ENCODE measurements at regions not wholly inside any gene's neighbourhood (a gene's known extent, or its start where the extent isn't known, plus 50 kb on each side); places are given as distances from the start of the nearest gene placed in this dataset.

- no peak overlapping the region for H3K4me3 ChIP-seq (replicated peaks in 1 of 3; ENCODE audit: low read depth in 2 of 3, low read length in 3 of 3)
- peaks cover 34 to 35% of the 10 kb centered on the region in 2 donors for H3K4me1 ChIP-seq (ENCODE audit: control insufficient read depth in 1 of 2, insufficient read depth in 2 of 2, low read length in 2 of 2)
- H3K4me2 ChIP-seq (replicated peaks; ENCODE audit: extremely low read depth, low read length, poor library complexity, severe bottlenecking), result no peak overlapping the region
- no peaks in the 10 kb centered on the region for H3K36me3 ChIP-seq (replicated peaks in 1 of 2; ENCODE audit: control insufficient read depth in 1 of 2, insufficient read depth in 2 of 2, low read length in 2 of 2)
- no peaks in the 10 kb centered on the region for H3K9me3 ChIP-seq (replicated peaks in 1 of 2; ENCODE audit: control insufficient read depth in 1 of 2, insufficient read depth in 1 of 2, low read length in 2 of 2)
- H3K4me1 Mint-ChIP-seq, result peaks cover 39% of the 10 kb centered on the region
- H2AFZ ChIP-seq (ENCODE audit: insufficient read depth, low read depth, low read length, poor library complexity, severe bottlenecking), result no peak overlapping the region
- DNase-seq, result no peak
- no peaks in the 10 kb centered on the region for H4K20me1 ChIP-seq (ENCODE audit: insufficient read depth, low read length)
- WGBS (ENCODE audit: insufficient coverage), result no CpG with 5 or more reads among the region's 1 CpG
- H3K27me3 Mint-ChIP-seq (ENCODE audit: low read depth in 3 of 3), result peaks cover 2 to 5% (median 3%) of the 10 kb centered on the region in 3 donors
- H3K4me3 Mint-ChIP-seq, result no peak overlapping the region
- H3K36me3 Mint-ChIP-seq, result no peaks in the 10 kb centered on the region
- H3K27ac Mint-ChIP-seq, result peak overlapping the region in 2 of 7 donors; percentile 3 to 43
- intact Hi-C loops (cut with micrococcal nuclease), result no loop called here
- H3K79me2 ChIP-seq (ENCODE audit: insufficient read depth, low read length), result no peaks in the 10 kb centered on the region
- H3K9ac ChIP-seq (ENCODE audit: insufficient read depth, low read length, poor library complexity, severe bottlenecking), result no peak overlapping the region
- peaks cover 0 to 2% (median 0%) of the 10 kb centered on the region in 7 donors for H3K9me3 Mint-ChIP-seq
- H3K27me3 ChIP-seq (ENCODE audit: control insufficient read depth in 2 of 2, insufficient read depth in 2 of 2, low read length in 2 of 2), result no peaks in the 10 kb centered on the region
- TF ChIP-seq CTCF (IDR thresholded peaks at IDR 0.05), result no peak
- no peak overlapping the region for H3K27ac ChIP-seq (ENCODE audit: low read depth in 1 of 2, low read length in 2 of 2)
Observed at GRCh38 chr10:120641695-120642094, 184.7 kb downstream of the PLPP4 start.

- 30% methylated on average over 2 of the region's 2 CpGs for WGBS (ENCODE audit: insufficient coverage)
- Histone ChIP-seq H3K27me3 (ENCODE audit: control insufficient read depth in 2 of 2, insufficient read depth in 2 of 2, low read length in 2 of 2) (no peaks in the 10 kb centered on the region), H3K27ac (ENCODE audit: low read depth in 1 of 2, low read length in 2 of 2) (peak overlapping the region; percentile 38 to 80), H2AFZ (ENCODE audit: insufficient read depth, low read depth, low read length, poor library complexity, severe bottlenecking) (peak overlapping the region; percentile 40), H3K4me3 (replicated peaks in 1 of 3; ENCODE audit: low read depth in 2 of 3, low read length in 3 of 3) (peak overlapping the region in 1 of 3 experiments; percentile 37), H3K4me2 (replicated peaks; ENCODE audit: extremely low read depth, low read length, poor library complexity, severe bottlenecking) (peak overlapping the region; percentile 44), H3K4me1 (ENCODE audit: control insufficient read depth in 1 of 2, insufficient read depth in 2 of 2, low read length in 2 of 2) (peaks cover 34 to 35% of the 10 kb centered on the region in 2 donors), H4K20me1 (ENCODE audit: insufficient read depth, low read length) (no peaks in the 10 kb centered on the region), H3K36me3 (replicated peaks in 1 of 2; ENCODE audit: control insufficient read depth in 1 of 2, insufficient read depth in 2 of 2, low read length in 2 of 2) (no peaks in the 10 kb centered on the region), H3K9ac (ENCODE audit: insufficient read depth, low read length, poor library complexity, severe bottlenecking) (no peak overlapping the region), H3K9me3 (replicated peaks in 1 of 2; ENCODE audit: control insufficient read depth in 1 of 2, insufficient read depth in 1 of 2, low read length in 2 of 2) (no peaks in the 10 kb centered on the region), H3K79me2 (ENCODE audit: insufficient read depth, low read length) (no peaks in the 10 kb centered on the region)
- intact Hi-C loops (cut with micrococcal nuclease), result no loop called here
- Mint-ChIP-seq H3K4me3 (peak overlapping the region in 1 of 2 donors; percentile 50), H3K27ac (peak overlapping the region; percentile 24 to 82 (median 77)), H3K9me3 (peaks cover 0 to 2% (median 0%) of the 10 kb centered on the region in 7 donors), H3K27me3 (ENCODE audit: low read depth in 3 of 3) (peaks cover 2 to 5% (median 3%) of the 10 kb centered on the region in 3 donors), H3K36me3 (no peaks in the 10 kb centered on the region), H3K4me1 (peaks cover 39% of the 10 kb centered on the region)
- peak; percentile 45 to 49 (median 46) for DNase-seq
- no peak for TF ChIP-seq CTCF (IDR thresholded peaks at IDR 0.05)
Observed at GRCh38 chr10:120643351-120643750, 186.3 kb downstream of the PLPP4 start.

All from CD14-positive monocyte (primary cell).